ENCODE measurements at regions not wholly inside any gene's neighbourhood (a gene's known extent, or its start where the extent isn't known, plus 50 kb on each side); places are given as distances from the start of the nearest gene placed in this dataset.

- no peak for TF ChIP-seq POLR2A (IDR thresholded peaks at IDR 0.05)
- no peak for TF ChIP-seq CTCF (IDR thresholded peaks at IDR 0.05)
Measured at GRCh38 chr7:84876061-84876821, 310.6 kb downstream of the SEMA3D start.

All from thyroid gland (tissue), 4 donors.